HG03039 (cell line): ENCODE measurements at regions not wholly inside any gene's neighbourhood (a gene's known extent, or its start where the extent isn't known, plus 50 kb on each side); places are given as distances from the start of the nearest gene placed in this dataset.
"Not testable (repeated sequence)": the region's sequence is repeated elsewhere in the genome, so short reads cannot be mapped to it uniquely, and the experiment has no call there.

Experiments
- ATAC-seq: cut with Tn5 transposase; IDR thresholded peaks from one replicate; pipeline ENCODE4 v1.9.1; 2021; ENCODE audit warnings: mild to moderate bottlenecking, moderate library complexity; ENCODE audit not compliant: unreplicated experiment

GRCh38 chr1:193909406-193910082 is 723.1 kb upstream of the B3GALT2 start:
- no peak for ATAC-seq

- ATAC-seq = no peak
These were observed 719.1 kb upstream of the B3GALT2 start for GRCh38 chr1:193905288-193906085.

- no peak for ATAC-seq
These were observed 705.4 kb upstream of the B3GALT2 start for GRCh38 chr1:193891788-193892187.

- ATAC-seq = no peak
These were observed 704.5 kb upstream of the B3GALT2 start for GRCh38 chr1:193890935-193891334.

- ATAC-seq = no peak
These were observed 698.6 kb upstream of the B3GALT2 start for GRCh38 chr1:193884848-193885558.

GRCh38 chr1:193877920-193878319 is 691.5 kb upstream of the B3GALT2 start:
- ATAC-seq = not testable (repeated sequence)

- no peak for ATAC-seq
These were observed 682.0 kb upstream of the B3GALT2 start for GRCh38 chr1:193868425-193868824.

- no peak for ATAC-seq
These were observed 669.8 kb upstream of the B3GALT2 start for GRCh38 chr1:193856261-193856660.

- ATAC-seq = no peak
These were observed 664.3 kb upstream of the B3GALT2 start for GRCh38 chr1:193850745-193851144.

- no peak for ATAC-seq
These were observed 660.6 kb upstream of the B3GALT2 start for GRCh38 chr1:193846876-193847604.

GRCh38 chr1:193846411-193846810 is 660.0 kb upstream of the B3GALT2 start:
- ATAC-seq = no peak

- no peak for ATAC-seq
These were observed 655.4 kb upstream of the B3GALT2 start for GRCh38 chr1:193841857-193842256.

- ATAC-seq = no peak
These were observed 645.1 kb upstream of the B3GALT2 start for GRCh38 chr1:193831465-193831864.

GRCh38 chr1:193827516-193827915 is 641.1 kb upstream of the B3GALT2 start:
- ATAC-seq = no peak

GRCh38 chr1:193819376-193819775 is 633.0 kb upstream of the B3GALT2 start:
- no peak for ATAC-seq

- ATAC-seq = no peak
These were observed 620.8 kb upstream of the B3GALT2 start for GRCh38 chr1:193807208-193807607.

- no peak for ATAC-seq
These were observed 620.0 kb upstream of the B3GALT2 start for GRCh38 chr1:193806079-193807048.

GRCh38 chr1:193799948-193800690 is 613.7 kb upstream of the B3GALT2 start:
- ATAC-seq = no peak

- no peak for ATAC-seq
These were observed 613.0 kb upstream of the B3GALT2 start for GRCh38 chr1:193799371-193799770.
